NCI-H460 (cell line): ENCODE measurements at regions not wholly inside any gene's neighbourhood (a gene's known extent, or its start where the extent isn't known, plus 50 kb on each side); places are given as distances from the start of the nearest gene placed in this dataset.

Experiments
- DNase-seq: peaks from one replicate; pipeline ENCODE4 v3.0.0-alpha.2; 2016; ENCODE audit warnings: low read depth; ENCODE audit errors: extremely low read depth

DNA sequence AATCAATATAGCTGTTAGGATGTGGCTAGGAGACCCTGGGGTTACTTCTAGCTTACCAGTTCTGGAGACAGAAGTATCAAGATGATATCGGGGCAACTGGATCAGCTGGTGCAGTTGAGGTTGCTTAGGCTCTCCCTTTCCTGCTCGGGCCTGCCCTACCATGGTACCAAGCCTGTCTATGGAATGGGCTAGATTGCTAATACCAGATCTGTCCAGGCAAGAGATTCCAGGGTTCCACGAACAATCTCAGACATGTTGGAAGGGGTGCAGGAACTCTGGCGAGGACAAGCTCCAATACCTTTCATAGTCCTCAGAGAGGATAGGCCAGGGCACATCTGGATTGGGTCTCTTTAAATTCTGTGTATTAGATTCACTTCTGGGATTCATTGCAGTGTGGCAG is 53.8 kb downstream of the ADM start:
- DNase-seq, result no peak

DNA sequence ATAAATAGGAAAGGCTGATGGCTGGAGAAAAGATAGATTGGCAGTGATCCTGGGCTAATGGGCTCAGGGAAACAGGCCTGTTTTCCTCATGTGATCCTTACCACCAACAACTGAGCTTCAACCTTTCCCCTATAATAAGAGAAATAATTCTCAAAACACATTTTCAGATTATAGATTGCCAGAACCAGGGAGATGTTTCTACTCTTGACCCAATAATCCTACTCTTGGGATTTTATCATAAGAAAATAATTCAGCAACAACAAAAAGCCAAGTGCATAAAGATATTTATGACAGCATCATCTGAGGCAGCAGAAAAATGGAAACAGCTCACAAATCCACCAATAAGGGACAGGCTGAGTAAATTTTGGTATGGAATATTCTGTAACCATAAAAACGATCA is 54.3 kb downstream of the ADM start:
- no peak for DNase-seq

DNA sequence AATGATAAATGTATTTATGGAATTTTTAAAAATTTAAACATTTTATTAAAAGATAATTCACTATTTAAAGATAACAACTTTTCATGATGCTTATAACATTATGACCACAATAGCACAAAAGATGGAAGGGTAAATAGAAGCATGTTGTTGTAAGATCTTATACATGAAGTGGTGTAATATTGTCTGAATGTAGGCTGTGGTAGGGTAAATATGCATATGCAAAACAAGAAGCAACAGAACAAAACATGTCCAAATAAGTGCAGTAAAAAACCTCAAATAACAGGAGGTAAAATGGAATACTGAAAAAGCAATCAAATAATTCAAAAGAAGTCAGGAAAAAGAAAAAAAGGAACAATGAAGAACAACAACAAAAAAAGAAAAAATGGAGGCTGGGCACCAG is 56.0 kb downstream of the ADM start:
- DNase-seq, result no peak

DNA sequence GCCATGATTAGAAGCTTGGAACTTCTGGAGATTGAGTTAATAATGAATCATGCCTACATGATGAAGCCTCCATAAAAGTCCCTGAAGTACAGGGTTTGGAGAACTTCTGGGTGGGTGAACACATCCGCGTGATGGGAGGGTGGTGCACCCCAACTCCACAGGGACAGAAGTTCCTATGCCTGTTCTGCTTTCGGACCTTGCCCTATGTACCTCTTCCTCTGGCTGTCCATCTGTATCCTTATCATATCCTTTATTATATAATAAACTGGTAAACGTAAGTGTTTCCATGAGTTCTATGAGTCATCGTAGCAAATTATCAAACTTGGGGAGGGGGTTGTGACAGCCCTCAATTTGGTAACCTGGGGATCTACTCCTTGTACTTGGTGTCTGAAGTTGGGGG is 60.2 kb downstream of the ADM start:
- no peak for DNase-seq

DNA sequence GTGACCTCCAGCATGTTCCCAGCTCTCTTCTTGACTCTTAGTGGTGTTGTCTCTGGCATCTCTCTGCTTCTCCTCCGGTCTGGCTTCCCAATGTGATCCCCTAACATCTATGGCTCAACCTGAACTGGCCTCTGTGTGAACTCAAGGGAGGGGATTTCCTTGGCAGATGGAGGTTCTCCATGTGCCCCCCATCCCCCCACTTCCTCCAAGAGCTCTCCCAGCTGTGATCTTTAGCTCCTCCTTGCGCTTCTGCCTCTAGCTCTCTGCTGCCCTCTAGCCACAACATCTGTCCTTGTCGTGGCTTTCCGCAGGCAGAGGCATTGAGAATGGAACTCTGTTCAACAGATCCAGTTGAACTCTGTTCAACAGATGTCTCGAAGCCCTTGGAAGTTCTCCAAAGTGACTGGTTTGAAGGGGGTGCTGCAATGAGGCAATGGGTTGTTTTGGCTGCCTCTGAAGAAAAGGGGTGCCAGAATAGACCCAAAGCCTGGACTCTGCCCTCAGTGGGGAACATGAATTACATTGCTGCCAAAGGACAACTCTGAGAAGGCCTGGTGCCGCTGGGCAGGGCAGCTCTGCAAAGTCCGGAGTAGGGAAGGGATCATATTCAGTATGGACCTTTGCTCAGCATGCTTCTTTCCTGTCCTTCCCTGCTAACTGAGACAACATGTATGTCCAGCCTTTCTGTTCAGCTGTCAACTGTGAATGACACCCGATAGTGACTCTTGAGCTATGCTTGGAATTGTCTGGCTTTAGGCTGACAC is 61.9 kb downstream of the ADM start:
- peak; percentile 60 for DNase-seq

DNA sequence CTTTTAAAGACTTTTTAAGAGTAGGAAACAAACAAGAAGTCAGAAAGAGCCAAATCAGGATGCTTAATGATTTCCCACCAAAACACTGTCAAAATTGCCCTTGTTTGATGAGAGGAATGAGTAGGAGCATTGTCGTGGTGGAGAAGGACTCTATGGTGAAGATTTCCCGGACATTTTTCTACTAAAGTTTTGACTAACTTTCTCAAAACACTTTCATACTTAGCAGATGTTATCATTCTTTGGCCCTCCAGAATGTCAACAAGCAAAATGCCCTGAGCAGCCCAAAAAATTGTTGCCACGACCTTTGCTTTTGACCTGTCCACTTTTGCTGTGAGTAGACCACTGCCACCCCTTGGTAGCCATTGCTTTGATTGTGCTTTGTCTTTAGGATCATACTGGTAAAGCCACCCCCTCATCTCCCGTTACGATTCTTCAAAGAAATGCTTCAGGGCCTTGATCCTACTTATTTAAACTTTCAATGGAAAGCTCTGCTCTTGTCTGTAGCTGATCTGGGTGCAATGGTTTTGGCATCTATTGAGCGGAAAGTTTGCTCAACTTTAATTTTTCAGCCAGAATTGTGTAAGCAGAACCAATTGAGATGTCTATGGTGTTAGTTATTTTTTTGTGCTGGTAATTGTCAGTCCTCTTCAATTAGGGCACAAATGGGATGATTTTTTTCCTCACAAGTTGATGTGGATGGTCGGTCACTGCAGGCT is 67.2 kb downstream of the ADM start:
- no peak for DNase-seq

DNA sequence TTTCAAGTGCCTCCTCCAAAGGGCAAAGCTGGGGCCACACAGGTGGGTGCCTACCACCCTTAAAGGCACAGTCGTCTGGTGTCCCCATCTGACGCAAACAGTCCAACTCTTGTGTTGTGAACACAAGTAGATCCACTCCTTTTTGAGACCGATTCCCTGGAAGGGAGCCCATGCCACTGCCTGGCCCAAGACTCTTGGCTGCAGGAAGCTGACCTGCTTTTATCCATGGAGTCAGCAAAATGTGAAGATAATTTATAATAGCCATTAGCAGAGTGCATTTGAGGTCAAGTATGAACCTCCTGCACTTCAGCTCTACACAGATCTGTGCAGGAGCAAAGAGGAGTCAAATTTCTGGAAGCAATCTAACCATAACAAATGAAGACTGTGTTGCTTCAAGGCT is 68.5 kb downstream of the ADM start:
- DNase-seq, result no peak

DNA sequence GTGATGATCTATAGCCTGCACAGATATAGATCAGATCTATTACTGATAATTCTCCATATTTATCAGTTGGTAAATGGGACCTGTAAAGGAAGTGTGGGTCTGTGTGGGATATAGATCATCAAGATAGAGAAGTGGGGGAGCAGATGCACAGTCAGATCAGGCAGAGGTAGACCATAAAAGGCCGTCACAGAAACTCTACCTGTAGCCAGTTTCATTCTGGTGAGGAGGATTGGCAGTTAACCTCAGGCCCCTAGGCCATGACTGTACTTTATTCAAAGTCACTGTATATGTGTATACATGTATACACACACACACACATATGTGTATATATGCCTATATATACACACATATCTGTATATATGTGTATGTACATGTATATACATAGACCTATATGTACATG is 69.1 kb downstream of the ADM start:
- DNase-seq, result no peak

DNA sequence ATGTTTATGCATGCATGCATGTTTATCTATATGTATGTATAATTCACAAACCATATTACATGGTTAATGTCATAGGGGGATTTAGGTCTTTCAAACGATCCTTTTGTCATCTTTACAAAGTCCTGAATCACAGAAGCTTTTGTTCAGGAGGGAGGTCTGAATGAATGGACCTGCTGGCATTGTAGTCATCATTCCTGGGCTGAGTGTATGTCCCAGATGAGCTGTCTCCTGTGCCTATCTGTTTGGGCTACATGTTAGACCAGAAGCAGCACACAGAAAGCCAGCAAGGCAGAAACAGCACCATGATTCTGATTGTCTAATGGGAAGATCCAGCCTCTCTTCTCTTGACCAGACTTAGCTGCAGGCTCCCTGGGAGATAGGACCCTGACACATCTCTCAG is 69.5 kb downstream of the ADM start:
- DNase-seq, result no peak

DNA sequence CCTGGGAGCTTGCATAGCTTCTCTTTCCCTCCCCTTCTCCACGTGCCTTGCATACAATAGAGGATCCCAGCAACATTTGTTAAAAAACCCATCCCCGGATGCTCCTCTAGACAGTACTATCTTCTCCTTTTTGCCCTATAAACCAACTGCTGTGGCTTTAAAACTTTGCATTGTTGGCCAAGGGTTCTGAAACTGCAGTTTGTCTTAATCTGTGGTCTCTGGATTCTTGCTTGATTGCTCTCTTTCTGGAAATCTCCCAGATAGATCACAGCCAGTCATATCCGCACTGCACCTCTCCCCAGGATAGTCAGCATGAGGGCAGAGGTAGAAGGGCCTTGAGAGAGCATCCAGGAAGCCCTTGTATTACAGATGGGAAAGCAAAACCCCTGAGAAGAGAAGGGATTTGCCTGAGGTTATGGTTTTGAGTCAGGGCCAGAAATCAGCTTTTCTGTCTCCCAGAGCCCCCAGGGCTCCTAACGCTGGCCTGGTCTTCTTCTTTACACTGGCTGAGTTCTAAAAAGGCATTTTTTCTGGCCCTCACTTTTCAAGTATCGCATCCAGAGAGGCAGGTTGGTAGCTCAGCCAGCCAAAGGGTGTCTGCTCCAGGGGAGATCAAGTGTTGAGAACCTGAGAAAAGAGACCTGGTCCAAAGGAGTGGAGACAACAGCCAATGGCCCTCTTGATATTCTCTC is 70.6 kb downstream of the ADM start:
- no peak for DNase-seq

DNA sequence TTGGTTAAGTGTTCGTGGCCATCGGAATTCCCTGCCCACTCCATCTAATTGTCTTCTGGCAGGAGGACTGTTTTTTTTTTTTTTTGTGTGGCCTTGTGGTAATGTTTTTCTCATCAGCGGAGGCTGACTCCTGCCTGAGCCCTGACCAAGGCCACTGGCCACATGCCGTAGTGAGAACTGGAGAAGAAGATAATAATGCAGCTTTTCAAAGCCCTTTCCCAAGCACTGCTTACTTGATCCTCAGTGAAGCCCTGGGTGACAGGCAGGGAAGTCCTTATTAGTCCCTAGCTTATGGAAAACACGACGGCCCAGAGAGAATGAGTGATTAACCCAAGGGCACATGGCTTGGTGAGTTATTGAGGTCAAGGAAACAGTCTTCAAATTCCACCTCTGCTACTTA is 71.2 kb downstream of the ADM start:
- DNase-seq, result no peak

DNA sequence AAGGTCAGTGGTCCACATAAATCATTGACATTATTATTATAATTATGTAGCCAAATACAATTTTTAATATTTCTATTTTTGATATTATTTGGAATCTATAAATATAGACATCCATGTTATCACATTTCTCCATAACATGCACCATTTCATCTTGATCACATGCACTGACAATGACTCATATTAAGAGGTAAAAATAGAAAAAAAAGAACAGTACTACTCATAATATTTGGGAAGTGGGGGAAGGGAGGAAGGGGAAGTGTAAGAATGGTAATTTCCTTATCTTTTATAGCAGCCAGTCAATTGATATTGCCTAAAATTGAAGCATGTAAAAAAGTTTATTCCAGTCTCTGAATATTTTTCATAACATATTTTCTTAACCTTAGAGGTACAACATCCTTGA is 72.3 kb downstream of the ADM start:
- DNase-seq, result no peak

DNA sequence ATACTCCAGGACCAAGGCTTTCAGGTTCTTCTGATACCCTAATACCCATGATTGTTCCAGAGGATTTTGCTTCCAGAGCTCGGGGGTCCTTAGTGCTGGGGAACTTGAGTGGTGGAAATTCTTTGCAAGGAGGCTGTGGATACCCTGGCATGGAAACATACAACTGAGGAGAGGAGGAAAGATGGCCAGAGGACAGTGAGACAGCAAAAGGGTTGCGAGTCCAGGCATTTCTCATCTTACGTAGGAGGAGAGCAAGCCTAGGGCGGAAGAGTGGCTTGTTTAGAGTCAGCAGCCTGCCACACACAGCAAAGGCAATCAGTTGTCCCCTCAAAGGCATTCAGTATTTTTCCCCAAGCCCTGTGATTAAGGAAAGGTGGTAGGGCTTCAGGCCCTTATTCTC is 73.5 kb downstream of the ADM start:
- DNase-seq, result no peak

DNA sequence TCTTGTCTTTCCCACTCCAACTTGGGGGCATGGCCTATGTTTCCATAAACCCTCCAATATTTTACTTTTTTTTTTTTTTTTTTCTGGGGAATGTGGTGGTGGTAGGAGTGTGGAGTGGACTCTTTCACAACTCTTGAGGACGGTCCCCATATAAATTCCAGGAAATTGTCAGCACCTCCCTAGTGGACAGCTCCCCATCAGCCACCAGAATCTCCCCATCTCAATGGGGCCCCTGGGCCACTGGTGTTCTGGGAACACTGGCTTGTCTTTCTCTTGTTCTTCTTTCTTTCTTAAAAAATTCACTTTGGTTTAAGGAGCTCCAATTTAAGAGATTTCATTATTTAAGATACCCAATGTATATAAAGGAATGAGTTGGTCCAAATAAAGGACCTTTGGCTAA is 74.1 kb downstream of the ADM start:
- DNase-seq, result no peak

DNA sequence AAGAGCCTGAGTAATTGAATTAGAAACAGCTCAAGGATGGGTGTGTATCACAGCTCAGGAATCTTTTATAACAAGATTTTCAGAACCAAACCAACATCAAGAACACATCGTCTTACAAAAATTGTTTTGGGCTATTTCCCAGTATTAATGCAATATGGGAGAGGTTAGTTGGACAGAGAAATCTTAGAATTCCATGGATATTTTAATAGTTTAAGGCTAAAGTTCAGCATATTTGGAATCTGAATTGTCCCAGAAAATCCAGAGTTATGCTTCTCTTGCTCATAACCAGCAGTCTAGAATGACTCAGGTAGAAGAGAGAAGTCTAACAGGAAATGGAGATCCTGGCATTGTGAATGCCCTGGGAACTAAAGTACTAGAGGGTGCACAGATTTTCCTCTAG is 74.6 kb downstream of the ADM start:
- DNase-seq, result no peak

DNA sequence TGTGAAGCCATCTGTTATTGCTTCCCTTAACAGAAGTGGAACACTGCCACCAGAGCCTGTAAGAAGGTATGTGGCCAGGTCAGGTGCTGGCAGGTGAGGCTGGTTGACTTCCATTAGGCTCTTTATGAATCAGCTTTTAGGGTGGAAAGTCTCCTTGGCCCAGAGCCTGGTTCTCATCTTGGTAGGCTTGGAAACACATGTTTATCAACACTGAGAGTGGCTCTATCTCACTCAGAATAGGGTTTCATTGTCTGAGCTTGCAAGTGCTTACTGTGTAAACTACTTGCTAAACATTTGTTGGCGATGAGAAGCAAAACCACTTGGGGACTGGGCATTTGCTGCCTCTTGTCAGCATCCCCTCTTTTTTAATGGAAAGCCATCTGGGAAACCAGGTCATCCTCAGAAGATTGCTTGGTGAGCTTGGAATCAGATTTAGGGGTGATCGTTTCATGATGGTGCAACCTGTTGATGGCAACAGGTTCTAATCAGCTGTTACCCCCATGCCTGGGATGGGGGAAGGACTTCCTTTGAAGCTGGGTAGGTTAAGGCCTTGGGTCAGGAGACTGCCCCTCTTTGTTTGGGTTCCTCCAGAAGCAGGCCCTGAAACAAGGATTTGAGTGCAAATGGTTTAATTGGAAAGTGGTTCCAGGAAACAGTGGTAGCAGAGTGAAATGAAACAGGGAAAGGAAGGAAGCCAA is 75.0 kb upstream of the AMPD3 start:
- DNase-seq, result no peak

DNA sequence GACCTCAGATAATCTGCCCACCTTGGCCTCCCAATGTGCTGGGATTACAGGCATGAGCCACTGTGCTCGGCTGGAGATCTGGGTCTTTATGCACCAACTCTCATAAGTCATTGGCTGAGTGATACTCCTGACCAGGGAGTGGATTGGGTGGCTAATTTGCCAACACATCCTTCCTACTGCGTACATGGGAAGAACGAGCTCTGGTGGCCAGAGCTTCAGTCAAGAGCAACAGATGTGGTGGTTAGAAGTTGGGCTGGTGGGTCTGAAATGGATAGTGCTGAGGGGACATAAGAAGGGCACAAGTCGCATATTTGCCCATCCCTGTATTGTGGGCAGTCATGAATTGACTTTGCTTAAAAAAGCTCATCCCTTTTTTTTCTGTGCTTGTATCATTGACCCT is 74.1 kb upstream of the AMPD3 start:
- no peak for DNase-seq

DNA sequence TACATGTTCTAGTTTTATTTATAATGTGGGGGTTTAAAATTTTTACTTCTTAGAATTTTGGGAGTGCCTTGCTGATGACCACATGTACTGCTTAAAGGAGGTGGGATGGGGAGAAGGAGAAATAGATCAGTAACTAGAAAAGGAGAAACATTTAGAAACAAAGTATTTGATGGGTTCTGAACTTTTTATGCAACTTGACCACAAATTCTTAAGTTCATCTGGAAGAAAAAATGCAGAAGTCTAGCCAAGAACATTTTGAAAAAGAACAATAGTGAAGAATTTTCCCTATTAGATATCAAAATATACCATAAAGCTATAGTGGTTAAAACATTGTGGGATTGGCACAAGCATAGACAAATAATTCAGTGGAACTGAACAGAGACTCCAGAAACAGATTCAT is 73.3 kb upstream of the AMPD3 start:
- no peak for DNase-seq

DNA sequence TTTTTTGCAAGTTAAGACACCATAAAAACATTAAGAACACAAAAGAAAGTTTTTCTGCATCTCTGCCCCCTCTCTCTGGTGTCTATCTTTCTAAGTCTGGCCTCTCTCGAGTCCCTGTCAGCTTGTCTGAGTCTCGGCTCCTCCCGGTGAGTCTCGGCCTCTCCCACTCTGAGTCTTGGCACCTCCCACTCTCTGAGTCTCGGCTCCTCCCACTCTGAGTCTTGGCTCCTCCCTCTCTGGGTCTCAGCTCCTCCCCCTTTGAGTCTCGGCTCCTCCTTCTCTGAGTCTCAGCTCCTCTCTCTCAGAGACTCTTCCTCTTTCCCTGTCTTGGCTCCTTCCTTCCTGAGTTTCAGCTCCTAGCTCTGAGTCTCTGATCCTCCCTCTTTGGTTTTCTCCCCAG is 72.5 kb upstream of the AMPD3 start:
- peak; percentile 18 for DNase-seq

DNA sequence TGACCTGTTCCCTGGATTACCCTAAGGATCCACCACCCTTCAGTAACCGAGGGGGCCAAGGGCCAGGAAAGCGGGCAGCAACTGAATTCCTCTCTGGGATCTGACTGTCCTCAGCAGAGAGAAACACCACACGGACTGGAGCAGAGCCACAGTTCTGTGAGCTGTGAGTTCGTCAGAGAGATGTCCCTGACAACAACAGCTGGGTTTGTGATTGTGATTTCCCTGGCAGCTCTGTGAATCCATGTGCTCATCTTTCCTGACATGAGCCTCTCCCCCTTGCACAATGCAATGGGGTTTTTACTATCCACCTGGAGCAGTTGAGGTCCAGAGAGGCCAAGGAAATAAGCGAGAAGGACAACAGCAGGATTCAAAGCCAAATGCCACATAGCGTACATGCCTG is 69.4 kb upstream of the AMPD3 start:
- DNase-seq, result no peak

DNA sequence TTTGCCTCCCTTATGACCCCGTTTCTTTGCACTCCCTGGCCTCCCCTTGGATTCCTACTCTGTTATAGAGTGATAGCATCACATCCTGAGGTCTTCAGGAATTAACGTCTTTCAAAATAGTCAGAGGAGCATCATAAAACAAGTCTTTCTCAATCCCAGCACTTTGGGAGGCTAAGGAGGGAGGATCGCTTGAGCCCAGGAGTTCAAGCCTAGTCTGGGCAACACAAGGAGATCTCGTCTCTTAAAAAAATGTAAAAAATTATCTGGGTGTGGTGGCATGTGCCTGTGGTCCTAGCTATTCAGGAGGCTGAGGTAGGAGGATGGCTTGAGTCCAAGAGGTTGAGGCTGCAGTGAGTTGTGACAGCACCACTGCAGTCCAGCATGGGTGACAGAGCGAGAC is 68.7 kb upstream of the AMPD3 start:
- no peak for DNase-seq

DNA sequence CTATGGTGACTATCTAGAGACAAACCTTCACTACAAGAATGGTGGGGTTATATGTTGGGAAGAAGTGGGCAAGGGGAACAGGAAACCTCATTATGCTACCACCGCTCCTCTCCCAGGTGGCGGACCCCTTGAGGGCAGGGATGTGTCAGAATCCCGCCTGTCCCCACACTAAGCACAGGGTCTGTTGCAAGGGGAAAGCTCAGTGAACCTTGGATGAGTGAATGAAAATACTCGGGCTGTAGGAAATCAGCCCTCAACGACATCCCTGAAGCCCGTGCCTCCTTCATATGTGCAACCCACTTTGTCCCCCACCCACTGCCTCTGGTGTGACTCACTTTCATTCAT is 68.2 kb upstream of the AMPD3 start:
- no peak for DNase-seq
